ENCODE measurements at regions not wholly inside any gene's neighbourhood (a gene's known extent, or its start where the extent isn't known, plus 50 kb on each side); places are given as distances from the start of the nearest gene placed in this dataset.

GRCh38 chr16:54369861-54370260 lies 83.3 kb upstream of the IRX3 start:
- Histone ChIP-seq H3K27me3 (ENCODE audit: insufficient read depth) (no peaks in the 10 kb centered on the region), H3F3A (replicated peaks; ENCODE audit: low read depth) (no peaks in the 10 kb centered on the region), H4K20me1 (replicated peaks; ENCODE audit: insufficient read depth) (no peaks in the 10 kb centered on the region), H3K4me1 (ENCODE audit: insufficient read depth) (no peaks in the 10 kb centered on the region; the same call in 1 of the 2 replicates), H3K79me2 (replicated peaks; ENCODE audit: insufficient read depth) (no peaks in the 10 kb centered on the region), H3K4me2 (no peak overlapping the region), H3K36me3 (ENCODE audit: insufficient read depth) (no peaks in the 10 kb centered on the region), H3K27ac (ENCODE audit: low read depth) (no peak overlapping the region), H3K9me2 (ENCODE audit: insufficient read depth) (0 out of 2 replicates have a peak, but pooled peaks cover 2% of the 10 kb centered on the region), H2AFZ (no peak overlapping the region), H3K4me3 (no peak overlapping the region)
- Mint-ChIP-seq H3K36me3 (ENCODE audit: low read depth) (no peaks in the 10 kb centered on the region), H3K4me1 (peaks cover 14% of the 10 kb centered on the region), H3K27ac (no peak overlapping the region), H3K4me3 (no peak overlapping the region), H3K27me3 (ENCODE audit: insufficient read depth, low read depth, poor library complexity) (peaks cover 6% of the 10 kb centered on the region), H3K9me3 (no peaks in the 10 kb centered on the region)
- TF ChIP-seq JUNB (IDR thresholded peaks at IDR 0.05; ENCODE audit: unreplicated experiment) (no peak), ETS1 (IDR thresholded peaks at IDR 0.05) (no peak), ZNF114 (CRISPR knock-in tag; IDR thresholded peaks at IDR 0.05) (no peak), EZH2phosphoT487 (IDR thresholded peaks at IDR 0.05; ENCODE audit: unreplicated experiment) (no peak), POLR2AphosphoS5 (IDR thresholded peaks at IDR 0.05; ENCODE audit: low read depth) (no peak), STAT1 (IDR thresholded peaks at IDR 0.05; ENCODE audit: unreplicated experiment) (no peak), ZNF331 (CRISPR knock-in tag; IDR thresholded peaks at IDR 0.05; ENCODE audit: low read depth) (no peak)
- DNase-seq (ENCODE audit: low spot score) = no peak
- ATAC-seq = no peak

- Histone ChIP-seq H3K27ac (ENCODE audit: low read depth) (no peak overlapping the region), H3K36me3 (ENCODE audit: insufficient read depth) (no peaks in the 10 kb centered on the region), H3K9me2 (ENCODE audit: insufficient read depth) (0 out of 2 replicates have a peak, but pooled peaks cover 2% of the 10 kb centered on the region), H2AFZ (no peak overlapping the region), H3K4me2 (no peak overlapping the region), H4K20me1 (replicated peaks; ENCODE audit: insufficient read depth) (no peaks in the 10 kb centered on the region), H3K4me1 (ENCODE audit: insufficient read depth) (peaks cover 19% of the 10 kb centered on the region), H3K79me2 (replicated peaks; ENCODE audit: insufficient read depth) (no peaks in the 10 kb centered on the region), H3F3A (replicated peaks; ENCODE audit: low read depth) (no peaks in the 10 kb centered on the region), H3K4me3 (no peak overlapping the region), H3K27me3 (ENCODE audit: insufficient read depth) (no peaks in the 10 kb centered on the region)
- Mint-ChIP-seq H3K36me3 (ENCODE audit: low read depth) (no peaks in the 10 kb centered on the region), H3K27me3 (ENCODE audit: insufficient read depth, low read depth, poor library complexity) (peaks cover 7% of the 10 kb centered on the region), H3K4me3 (no peak overlapping the region), H3K4me1 (peaks cover 29% of the 10 kb centered on the region), H3K9me3 (no peaks in the 10 kb centered on the region), H3K27ac (no peak overlapping the region)
- no peak for ATAC-seq
- no peak for DNase-seq (ENCODE audit: low spot score)
- TF ChIP-seq POLR2AphosphoS5 (IDR thresholded peaks at IDR 0.05; ENCODE audit: low read depth) (no peak), CTCF (conservative IDR thresholded peaks at IDR 0.05; ENCODE audit: low read depth in 2 of 2) (no peak), ZNF114 (CRISPR knock-in tag; IDR thresholded peaks at IDR 0.05) (no peak), JUNB (IDR thresholded peaks at IDR 0.05; ENCODE audit: unreplicated experiment) (no peak)
Observed at GRCh38 chr16:54366943-54367342, 80.4 kb upstream of the IRX3 start.
